CD4-positive, alpha-beta T cell treated with Interleukin-6 for 4 hours (primary cell): ENCODE measurements at regions not wholly inside any gene's neighbourhood (a gene's known extent, or its start where the extent isn't known, plus 50 kb on each side); places are given as distances from the start of the nearest gene placed in this dataset.
A peak's percentile ranks its signal among the peaks of the same experiment; 100 is the strongest.

Experiments used
- DNase-seq: peaks from one replicate; pipeline ENCODE4 v3.0.0-alpha.2; 2020; ENCODE audit warnings: mixed read lengths

- DNase-seq = peak; percentile 35
These were observed 50.2 kb upstream of the CDK1 start for GRCh38 chr10:60728056-60728455.

DNA sequence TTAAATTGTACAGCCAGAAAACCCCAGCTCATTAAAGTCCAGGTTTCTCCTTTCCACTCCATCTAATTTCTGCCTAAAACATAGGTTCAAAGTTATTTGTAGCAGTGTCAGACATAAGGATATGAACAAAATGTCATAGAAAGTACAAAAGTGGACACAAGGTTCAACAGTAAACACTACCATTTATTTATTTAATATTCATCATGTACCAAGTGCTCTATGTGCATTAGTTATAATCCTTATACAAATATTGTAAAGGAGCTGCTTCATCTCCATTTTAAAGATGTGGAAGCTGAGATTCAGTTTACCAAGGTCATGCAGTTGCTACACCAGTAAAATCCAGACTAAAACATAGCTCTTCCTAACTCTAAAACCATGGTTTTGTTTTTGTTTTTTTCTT, 52.0 kb upstream of the CDK1 start:
- no peak for DNase-seq

- DNase-seq = no peak
These were observed 55.7 kb upstream of the CDK1 start for GRCh38 chr10:60722623-60723022.

DNA sequence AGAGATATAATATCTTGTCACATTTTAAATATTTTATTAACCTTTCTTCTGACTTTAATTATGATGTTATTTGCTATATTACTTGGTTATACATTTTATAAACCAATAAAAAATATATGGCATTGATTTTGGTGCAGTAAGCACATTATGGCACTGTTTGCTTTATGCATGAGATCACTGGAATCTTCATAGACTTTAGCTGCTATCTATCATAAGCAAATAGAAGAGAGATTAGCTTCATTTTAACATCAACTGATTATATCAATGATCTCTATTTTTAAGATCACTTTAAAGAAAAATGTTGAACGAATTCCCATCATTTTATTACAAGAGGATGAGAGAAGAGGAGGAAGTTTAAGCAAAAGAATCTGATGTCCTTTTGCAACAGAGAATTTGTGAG, 58.6 kb upstream of the CDK1 start:
- no peak for DNase-seq

GRCh38 chr10:60718886-60719285, 59.4 kb upstream of the CDK1 start:
- DNase-seq = no peak

- DNase-seq = no peak
These were observed 60.4 kb upstream of the CDK1 start for GRCh38 chr10:60717852-60718251.

DNA sequence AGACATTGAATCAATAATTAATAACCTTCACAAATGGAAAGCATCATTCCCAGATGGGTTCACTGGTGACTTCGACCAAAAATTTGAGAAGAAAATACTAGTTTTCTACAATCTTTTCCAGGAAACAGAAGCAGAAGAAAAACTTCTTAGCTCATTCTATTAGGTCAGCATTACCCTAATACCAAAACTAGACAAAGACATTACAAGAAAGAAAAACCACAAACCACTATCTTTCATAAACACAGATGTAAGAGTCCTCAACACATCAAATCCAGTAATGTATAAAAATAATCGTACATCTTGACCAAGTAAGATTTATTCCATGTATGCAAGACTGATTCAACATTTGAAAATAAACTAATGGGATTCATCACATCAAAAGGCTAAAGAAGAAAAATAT, 64.0 kb upstream of the CDK1 start:
- no peak for DNase-seq

GRCh38 chr10:60711496-60711895, 66.8 kb upstream of the CDK1 start:
- DNase-seq = no peak

GRCh38 chr10:60710041-60710440, 68.2 kb upstream of the CDK1 start:
- no peak for DNase-seq

GRCh38 chr10:60708666-60709065, 69.6 kb upstream of the CDK1 start:
- peak; percentile 10 for DNase-seq

DNA sequence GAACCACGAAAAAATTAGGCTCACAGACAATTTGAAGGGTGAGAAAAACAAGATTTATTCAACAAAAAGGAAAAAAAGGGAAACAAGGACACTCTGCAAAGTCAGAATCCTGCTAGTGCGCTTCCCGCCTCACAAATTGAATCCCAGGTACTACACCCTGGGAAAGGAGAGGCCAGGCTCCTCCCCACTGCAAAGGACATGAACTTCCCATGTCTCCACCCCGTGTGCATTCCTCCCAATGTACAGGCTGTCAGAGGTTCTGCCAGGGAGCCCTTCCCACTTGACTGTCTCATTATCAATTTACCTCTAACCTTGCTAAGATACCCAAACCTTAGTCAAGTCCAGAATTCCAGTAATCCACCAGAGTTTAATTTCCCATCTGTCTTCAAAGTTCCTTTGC, 70.4 kb upstream of the CDK1 start:
- no peak for DNase-seq

DNA sequence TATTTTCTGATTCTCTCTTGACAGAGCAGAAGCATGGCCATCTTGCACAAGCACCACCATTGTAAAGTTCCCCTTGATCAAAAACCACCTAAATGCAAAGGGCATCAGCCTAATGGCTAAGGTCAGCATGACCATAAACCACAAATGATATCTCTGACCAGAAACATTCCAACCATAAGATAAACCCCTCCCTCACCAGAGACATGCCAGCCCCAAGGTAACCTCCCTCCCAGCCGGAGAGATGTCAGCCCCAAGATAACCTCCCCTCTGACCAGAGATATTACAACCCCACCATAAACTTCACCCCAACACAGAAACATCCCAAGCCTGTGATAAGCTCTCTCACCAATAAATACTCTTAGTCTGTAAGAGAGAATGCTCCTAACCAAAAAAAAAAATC, 72.1 kb upstream of the CDK1 start:
- no peak for DNase-seq

GRCh38 chr10:60705376-60705775, 72.9 kb upstream of the CDK1 start:
- no peak for DNase-seq

- DNase-seq = no peak
These were observed 73.8 kb upstream of the CDK1 start for GRCh38 chr10:60704471-60704870.

DNA sequence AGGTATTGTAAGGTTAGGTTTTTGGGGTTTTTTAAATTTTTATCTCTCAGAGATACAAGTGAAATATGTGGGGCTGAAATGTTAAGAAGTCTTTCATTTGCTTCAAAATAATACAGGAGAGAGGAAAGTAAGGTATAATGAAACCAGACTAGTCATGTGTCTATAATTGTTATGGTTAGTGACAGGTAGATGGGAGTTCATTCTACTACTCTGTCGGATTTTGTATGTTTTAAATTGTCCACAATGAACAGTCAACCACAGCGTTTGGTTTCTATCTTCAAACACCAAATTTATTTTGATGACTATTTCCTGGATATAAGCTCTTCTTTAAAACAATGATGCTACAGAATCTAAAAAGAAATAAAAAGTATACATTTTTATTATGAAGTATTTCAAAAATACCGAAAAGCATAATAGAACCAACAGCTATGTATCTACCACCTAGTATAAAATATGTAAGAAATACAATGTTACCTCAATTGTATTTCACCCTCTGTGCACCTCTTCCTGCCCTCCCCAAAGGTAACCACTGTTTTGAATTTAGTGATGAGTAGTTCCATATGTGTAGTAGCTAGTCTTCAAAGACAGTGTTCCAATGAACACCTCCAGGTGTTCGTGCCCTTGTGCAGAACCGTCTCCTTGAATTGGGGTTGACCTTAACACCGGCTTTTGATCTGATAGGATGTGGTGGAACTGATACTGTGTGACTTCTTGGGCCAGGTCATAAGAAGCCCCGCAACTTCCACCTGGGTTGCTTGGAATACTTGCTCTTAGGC, 74.8 kb upstream of the CDK1 start:
- DNase-seq = peak; percentile 5

- no peak for DNase-seq
These were observed 90.6 kb upstream of the CDK1 start for GRCh38 chr10:60687679-60688078.

GRCh38 chr10:60684091-60684490, 94.2 kb upstream of the CDK1 start:
- DNase-seq = no peak

DNA sequence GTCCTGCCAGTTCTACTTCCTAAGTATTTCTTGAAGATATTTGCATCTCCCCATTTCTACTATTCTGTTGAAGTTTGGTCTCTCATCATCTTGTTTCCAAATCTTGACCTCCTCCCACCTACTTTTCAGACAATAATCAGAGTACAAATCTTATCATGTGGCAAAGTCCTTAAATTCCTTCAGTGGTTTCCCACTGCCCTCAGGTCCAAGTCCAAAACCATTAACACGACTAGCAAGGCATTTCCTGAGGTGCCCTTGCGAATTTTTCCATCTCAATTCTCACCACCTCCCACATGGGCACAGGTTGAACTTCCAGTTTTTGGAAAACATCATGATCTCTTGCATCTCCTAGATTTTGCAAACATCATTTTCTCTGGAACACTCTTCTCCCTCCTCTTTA, 97.2 kb upstream of the CDK1 start:
- DNase-seq = no peak

- no peak for DNase-seq
These were observed 98.8 kb upstream of the CDK1 start for GRCh38 chr10:60679388-60679990.

DNA sequence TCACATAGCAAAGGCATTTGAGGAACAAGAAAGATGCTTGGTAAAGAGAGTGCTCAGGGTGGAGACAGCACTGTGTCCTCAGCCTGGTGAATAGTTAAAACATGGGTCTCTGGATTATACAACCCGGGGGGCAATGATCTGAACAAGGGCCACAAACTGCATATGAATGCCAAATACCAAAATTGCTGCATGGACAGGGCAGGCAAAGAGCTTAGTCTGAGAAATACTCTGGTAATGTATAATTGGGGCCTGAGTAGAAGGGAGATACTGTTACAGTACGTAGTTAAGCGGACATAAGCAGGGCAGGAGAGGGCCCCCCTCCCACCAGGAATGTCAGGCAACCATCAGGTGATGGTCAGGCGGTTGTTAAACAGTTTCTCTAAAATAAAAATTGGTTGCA, 99.3 kb upstream of the CDK1 start:
- DNase-seq = no peak

GRCh38 chr10:60677531-60678129, 100.6 kb upstream of the CDK1 start:
- DNase-seq = no peak

DNA sequence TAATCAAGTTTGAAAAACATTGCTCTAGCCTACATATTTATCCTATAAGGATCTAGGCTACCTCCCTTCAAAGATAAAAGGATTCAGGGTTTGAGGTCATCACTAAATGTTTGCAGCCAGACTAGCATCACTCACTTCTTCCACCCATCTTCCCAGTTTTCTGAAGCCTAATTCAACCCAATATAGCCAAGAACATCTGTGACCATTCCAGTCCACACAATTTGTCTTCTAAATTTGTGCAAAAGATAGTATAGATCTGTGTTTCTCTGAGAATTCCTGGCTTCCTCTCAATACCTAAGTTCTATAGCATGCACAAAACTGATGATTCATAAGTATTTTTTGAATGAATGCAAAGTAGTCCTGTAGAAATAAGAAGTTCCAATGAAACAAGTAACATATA, 103.0 kb upstream of the CDK1 start:
- no peak for DNase-seq

- DNase-seq = no peak
These were observed 108.8 kb upstream of the CDK1 start for GRCh38 chr10:60669501-60669900.

GRCh38 chr10:60666221-60666620, 112.1 kb upstream of the CDK1 start:
- no peak for DNase-seq

DNA sequence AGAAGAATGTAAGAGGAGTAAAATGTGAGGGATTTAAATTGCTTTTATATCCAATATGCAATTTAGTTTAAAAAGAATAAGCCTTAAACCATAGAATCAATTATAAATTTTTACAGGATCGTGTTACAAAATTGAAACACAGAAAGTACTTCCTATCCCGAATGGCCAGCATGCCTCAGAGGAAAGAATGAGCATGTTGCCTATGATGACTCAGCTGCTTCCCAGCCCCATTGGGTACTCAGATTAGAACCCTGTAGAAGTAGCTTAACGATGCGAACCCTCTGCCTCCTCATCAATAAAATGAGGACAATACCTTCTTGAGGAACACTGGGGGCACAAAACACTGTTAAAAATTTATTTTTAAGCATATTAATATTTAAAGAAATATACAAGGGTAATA, 113.4 kb upstream of the CDK1 start:
- no peak for DNase-seq
